Left lobe of liver (tissue), 2 donors: ENCODE measurements at regions not wholly inside any gene's neighbourhood (a gene's known extent, or its start where the extent isn't known, plus 50 kb on each side); places are given as distances from the start of the nearest gene placed in this dataset.
"Not testable (repeated sequence)": the region's sequence is repeated elsewhere in the genome, so short reads cannot be mapped to it uniquely, and the experiment has no call there.

Experiments
- ATAC-seq: fragments of 200-7000 bp; cut with Tn5 transposase; one replicate; pipeline ENCODE4 v1.9.1; 2020; ENCODE audit warnings: mild to moderate bottlenecking, moderate library complexity
- DNase-seq: peaks from one replicate; pipeline ENCODE4 v3.0.0-alpha.2; 2020; ENCODE audit warnings: low spot score
- donor health status: DM: no; HTN: no; CAD: no; lungs with moderate emphysema.
- donor health status: DM: no; HTN: yes; CAD: no.

- DNase-seq = no peak
- no peak for ATAC-seq
These were observed 336.3 kb upstream of the SPRY2 start for GRCh38 chr13:80677227-80677626.

- not testable (repeated sequence) for DNase-seq, ATAC-seq
These were observed 334.5 kb upstream of the SPRY2 start for GRCh38 chr13:80675442-80675841.

- DNase-seq = no peak
- ATAC-seq = no peak
These were observed 330.8 kb upstream of the SPRY2 start for GRCh38 chr13:80671773-80672172.

DNA sequence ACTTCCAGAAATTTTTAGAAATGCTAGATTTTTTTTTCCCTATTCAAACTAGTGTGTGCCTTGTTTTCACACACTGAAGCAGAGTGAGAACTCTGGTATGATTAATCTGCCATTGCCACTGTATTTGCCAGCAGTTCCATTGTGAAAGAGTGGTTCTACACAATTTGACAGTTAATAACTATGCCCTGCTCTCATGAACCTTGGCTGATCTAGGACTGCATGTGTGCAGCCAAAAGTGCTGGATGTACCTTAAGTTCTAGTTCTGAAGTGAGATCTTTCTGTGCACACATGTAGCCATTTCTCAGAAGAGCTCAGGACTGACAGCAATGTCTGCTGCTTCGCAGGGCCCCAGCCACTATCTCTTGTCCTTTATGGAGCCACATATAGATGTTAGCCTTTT, 328.2 kb upstream of the SPRY2 start:
- ATAC-seq = no peak
- no peak for DNase-seq

GRCh38 chr13:80668452-80668851, 327.5 kb upstream of the SPRY2 start:
- ATAC-seq = no peak
- no peak for DNase-seq

DNA sequence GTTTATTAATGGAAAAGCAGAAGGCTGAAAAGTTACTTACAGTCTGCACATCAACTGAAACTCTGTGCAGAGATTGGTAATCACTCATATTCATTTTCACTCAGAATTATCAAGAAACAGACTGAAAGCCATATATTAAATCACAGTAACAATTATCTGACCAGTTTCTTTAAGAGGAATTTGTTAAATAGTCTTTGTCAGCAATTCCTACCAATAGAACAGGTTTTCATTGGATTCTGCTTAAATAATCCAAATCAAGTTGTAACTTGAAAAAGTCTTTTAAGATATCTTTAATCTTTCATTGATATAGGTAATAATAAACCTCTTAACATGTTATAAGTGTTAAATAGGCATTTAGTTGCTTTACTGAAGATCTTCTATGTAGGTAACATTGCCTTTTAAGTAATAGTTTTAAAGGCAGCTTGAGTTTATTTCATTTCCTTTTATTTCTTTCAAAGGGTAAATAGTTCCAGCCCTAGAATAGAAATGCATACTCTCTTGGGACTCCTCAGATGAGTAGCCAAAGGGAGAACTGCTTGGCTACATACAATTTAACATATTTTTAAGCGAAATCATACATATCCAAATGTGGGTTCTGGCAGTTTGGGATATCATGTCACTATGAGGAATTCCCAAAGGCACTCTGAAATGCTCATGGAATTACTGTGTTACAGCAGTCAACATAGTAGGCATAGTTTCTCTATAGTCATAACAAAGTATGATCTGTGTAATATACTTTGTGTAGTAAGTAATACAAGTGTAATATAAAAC, 326.0 kb upstream of the SPRY2 start:
- no peak for ATAC-seq
- DNase-seq = no peak

DNA sequence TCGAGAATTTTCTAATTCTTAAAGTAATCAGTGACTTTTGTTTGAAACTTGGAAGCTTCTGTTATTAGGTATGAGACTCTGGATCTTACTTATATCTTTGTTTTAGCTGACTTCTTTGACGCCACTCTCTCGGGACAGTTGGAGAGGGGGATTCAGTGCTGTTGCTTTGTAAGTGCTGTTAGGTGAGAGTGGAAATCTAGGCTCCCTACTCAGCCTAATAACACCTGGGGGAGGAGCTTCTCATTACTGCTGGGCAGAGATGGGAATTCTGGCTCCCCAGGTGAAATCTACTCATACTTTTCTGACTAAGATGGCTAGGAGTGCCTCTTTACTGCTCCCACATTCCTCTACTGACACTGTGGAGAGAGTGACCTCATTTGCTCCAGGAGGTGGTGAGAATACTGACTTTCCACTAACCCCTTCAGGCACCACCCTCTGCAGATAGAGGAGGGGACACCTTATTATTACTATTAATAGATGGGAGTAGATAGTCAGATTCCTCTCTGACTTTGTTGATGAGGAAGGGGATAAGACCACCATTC, 324.9 kb upstream of the SPRY2 start:
- DNase-seq (no peak), ATAC-seq (no peak)

- no peak for DNase-seq
- ATAC-seq = no peak
These were observed 324.0 kb upstream of the SPRY2 start for GRCh38 chr13:80664950-80665349.

GRCh38 chr13:80663788-80664187, 322.9 kb upstream of the SPRY2 start:
- no peak for DNase-seq
- no peak for ATAC-seq

DNA sequence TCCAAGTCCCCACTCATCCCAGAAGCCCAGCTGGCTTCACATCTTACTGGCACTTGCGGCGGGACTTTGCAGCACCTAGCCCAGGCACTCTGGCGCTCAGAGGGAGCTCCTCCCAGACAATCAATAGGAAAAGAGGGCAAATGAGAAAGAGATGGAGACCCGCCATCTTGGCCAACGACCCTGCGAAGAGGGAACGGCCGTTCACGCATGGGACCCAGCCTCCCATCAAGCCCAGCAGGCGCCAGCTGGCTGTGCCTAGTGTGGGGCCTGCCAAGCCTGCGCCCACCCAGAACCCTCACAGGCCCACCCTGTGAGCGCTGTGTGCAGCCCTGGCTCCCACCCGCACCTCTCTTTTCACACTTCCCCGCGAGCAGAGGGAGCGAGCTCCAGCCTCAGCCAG, 317.8 kb upstream of the SPRY2 start:
- no peak for DNase-seq
- ATAC-seq = no peak

DNA sequence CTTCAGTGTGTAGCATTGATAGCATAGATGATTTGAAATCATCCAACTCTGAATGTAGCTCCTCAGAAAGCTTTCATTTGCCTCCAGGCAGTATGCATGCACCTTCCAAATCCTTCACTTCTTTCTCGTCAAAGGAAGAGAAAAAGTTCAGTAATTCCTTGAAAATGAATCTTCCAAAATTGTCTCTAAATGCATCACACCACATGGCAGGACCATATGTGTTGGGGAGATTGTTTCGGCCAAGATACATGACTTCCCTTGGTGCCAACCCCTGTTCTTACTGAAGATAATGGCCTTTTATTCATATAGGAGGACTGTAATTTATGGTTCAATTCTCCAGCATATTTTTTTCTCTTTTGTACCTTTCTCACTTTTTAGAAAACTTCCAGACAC, 315.6 kb upstream of the SPRY2 start:
- ATAC-seq (no peak), DNase-seq (no peak)

DNA sequence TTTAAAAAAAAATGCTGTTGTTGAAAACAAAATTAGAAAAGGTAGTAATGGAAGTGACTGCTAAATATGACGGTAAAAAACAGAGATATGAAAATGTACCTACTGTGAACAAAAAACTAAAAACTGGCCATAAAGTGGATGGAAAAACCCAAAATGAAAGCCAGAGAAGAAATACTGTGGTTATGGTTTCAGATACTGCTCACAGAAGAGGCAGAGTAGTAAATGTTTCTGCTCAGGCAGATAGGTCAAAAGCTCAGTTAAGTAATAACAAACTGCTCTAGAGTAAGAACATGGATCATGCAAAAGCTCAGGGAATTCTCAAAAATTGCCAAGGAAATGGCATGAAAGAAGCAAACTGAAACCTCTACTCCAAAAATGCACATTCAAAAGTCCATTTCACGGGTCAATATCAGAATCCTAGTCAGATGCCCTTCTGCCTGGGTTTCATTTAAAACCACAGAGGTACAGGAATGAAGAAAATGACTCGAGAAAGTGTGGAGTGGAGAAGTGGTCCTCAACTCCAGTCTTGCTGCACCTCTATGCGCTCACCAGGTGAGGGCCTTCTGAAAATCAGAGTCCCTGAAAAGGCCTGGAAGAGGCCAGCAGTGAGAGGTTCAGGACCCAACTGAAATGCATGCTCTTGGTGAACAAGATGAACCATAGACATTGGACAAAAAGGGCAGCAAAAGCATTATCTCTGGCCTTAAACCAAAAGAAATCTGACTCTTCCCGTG, 315.0 kb upstream of the SPRY2 start:
- no peak for DNase-seq
- no peak for ATAC-seq

DNA sequence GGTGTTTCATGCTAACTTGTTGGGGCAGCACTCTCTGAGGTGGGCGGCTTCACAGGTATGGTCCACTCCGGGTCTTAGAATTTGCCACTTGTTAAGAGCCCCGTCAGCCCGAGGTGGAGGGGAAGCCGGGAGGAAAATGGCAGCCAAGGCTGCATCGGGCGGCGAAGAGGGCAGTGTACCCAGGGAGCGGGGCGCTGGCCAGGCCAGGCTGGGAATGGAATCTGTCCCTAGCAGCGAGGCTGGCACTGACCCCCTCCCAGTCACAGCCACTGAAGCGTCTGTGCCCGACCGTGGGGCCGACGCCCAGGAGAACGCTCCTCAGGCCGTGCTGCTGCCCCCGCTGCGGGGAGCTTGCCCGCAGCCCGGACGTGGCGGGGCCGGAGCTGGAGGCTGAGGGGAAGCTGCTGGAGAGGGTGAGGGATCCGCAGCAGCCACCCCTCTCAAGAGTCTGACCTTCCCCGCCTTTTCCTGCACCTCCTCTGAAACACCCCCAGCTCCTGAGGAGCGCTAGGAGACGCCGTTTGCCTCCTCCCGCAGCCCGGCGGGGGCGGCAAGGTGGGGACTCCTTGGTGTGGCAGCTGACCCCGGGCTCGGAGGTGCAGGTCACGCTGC, 313.8 kb upstream of the SPRY2 start:
- ATAC-seq = no peak

DNA sequence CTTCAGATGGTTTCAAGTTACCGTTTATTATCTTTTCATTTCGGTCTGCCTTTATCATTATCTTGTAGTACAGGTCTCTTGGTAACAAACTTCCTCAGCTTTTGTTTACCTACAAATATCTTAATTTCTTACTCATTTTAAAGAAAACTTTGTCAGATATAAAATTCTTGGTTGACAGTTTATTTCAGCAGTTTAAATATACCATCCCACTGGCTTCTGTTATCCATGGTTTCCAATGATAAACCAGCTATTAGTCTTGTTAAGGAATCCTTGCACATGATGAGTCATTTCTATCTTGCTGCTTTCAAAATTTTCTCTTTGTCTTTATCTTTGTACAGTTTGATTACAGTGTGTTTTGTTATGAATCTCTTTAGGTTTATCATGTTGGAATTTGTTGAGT, 308.3 kb upstream of the SPRY2 start:
- DNase-seq (no peak), ATAC-seq (no peak)

More for the DNA sequence above, 313.8 kb upstream of the SPRY2 start:
- DNase-seq = no peak

DNA sequence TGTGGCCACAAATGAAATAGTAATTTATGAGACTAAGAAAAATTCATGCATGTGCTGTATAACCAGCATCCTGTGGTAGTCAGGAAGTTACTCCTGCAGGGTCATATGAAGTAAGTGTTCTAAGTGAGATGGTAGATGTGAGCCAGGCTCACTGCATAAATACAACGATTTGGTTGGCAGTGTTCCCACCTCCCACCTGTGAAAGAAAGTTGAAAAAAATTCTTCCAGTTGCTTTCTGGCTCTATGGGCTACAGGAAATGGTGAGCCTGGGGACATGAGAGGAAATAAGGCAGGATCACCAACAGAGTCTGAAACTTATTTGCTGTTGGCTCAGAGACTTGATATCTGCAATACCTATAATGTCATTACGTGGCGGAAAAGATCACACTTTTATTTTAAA, 301.7 kb upstream of the SPRY2 start:
- ATAC-seq (no peak), DNase-seq (no peak)

GRCh38 chr13:80633251-80633650, 292.3 kb upstream of the SPRY2 start:
- no peak for DNase-seq
- no peak for ATAC-seq

DNA sequence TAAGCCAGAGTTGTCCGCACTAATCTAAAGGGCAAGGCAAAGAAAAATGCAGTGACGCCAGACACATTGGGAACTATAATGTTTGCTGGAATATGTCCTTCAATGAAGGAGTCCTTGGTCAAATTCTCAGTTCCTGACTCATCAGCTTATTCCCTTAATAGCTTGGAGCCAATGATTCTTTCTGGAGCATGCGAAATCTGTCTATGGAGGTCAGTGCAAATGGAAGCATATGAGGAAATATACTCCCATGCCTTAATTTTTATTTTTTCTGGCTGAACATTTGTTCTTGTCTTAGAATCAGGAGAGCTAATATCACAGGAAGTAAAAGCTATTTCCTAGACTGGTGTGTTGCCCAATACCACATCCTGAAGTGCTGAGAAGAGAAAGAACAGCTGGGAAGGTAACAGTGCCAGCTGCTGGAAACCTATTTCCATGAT, 289.8 kb upstream of the SPRY2 start:
- DNase-seq (no peak), ATAC-seq (peak; percentile 10)

DNA sequence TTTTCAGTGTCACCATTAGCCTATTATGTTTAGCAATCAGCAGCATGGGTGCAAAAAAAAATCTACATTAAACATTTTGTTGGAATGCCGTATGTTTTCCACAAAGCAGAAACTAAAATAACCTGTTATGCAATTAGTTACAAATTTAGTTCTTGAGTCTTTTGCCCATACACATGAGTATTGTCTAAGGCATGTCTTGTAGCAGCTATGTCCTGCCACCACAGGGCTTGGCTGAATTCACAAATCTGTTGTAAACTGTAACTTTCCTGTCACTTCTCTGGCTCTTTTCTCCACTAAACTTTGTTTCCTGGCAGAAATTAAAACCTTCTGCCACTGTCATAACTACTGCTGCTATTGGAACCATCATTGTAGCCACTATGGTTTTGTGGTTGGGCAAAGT, 277.9 kb upstream of the SPRY2 start:
- no peak for ATAC-seq
- DNase-seq = no peak

GRCh38 chr13:80612804-80613203, 271.9 kb upstream of the SPRY2 start:
- ATAC-seq (no peak), DNase-seq (no peak)

GRCh38 chr13:80611310-80611709, 270.4 kb upstream of the SPRY2 start:
- ATAC-seq (no peak), DNase-seq (no peak)

DNA sequence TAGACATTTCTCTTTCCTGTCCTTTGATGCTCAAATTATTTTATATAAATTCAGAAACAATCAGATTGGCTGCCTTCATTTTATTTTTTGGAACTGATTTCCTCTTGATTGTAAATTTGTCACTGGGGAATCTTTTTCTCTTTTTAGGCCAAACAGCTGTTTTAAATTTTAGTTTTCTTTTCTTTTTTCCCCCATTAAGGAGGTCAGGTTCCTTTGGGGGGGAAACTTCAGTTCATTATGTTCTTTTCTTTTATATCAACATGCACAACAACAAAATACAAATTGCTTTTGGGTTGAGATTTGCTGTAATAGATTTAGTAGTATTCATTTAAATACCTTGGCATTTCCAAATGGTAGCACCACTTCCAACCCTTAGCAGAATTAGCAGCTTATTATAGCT, 264.8 kb upstream of the SPRY2 start:
- ATAC-seq (no peak), DNase-seq (no peak)

GRCh38 chr13:80605011-80605410, 264.1 kb upstream of the SPRY2 start:
- ATAC-seq (no peak), DNase-seq (no peak)
